Chondrocyte (in vitro differentiated cells): ENCODE measurements at regions not wholly inside any gene's neighbourhood (a gene's known extent, or its start where the extent isn't known, plus 50 kb on each side); places are given as distances from the start of the nearest gene placed in this dataset.

Source experiments
- DNase-seq: peaks from one replicate; pipeline ENCODE4 v3.0.0; 2021; ENCODE audit warnings: mixed read lengths, low spot score
- H3K27ac Mint-ChIP-seq: one replicate; pipeline ENCODE4 v1.8.0; 2021; ENCODE audit warnings: mild to moderate bottlenecking, moderate library complexity, mixed read lengths; ENCODE audit not compliant: unreplicated experiment
- H3K27me3 Mint-ChIP-seq: 2 replicates; pipeline ENCODE4 v1.8.0; 2021; ENCODE audit warnings: low read depth, mixed read lengths
- H3K36me3 Mint-ChIP-seq: 2 replicates; pipeline ENCODE4 v1.8.0; 2021; ENCODE audit warnings: low read depth, mixed read lengths
- H3K4me1 Mint-ChIP-seq: 2 replicates; pipeline ENCODE4 v1.8.0; 2021; ENCODE audit warnings: low read depth, mild to moderate bottlenecking, mixed read lengths
- H3K4me3 Mint-ChIP-seq: one replicate; pipeline ENCODE4 v1.8.0; 2021; ENCODE audit warnings: mild to moderate bottlenecking, moderate library complexity, mixed read lengths; ENCODE audit not compliant: unreplicated experiment
- H3K9me3 Mint-ChIP-seq: 2 replicates; pipeline ENCODE4 v1.8.0; 2021; ENCODE audit warnings: low read depth, mixed read lengths
- TF ChIP-seq, protein P1 (sequence below): fragments of 200-600 bp; sonication (generic); IDR thresholded peaks from 2 replicates; pipeline ENCODE4 v1.5.0; 2021; ENCODE audit warnings: antibody characterized with exemption, mild to moderate bottlenecking, moderate library complexity

DNA sequence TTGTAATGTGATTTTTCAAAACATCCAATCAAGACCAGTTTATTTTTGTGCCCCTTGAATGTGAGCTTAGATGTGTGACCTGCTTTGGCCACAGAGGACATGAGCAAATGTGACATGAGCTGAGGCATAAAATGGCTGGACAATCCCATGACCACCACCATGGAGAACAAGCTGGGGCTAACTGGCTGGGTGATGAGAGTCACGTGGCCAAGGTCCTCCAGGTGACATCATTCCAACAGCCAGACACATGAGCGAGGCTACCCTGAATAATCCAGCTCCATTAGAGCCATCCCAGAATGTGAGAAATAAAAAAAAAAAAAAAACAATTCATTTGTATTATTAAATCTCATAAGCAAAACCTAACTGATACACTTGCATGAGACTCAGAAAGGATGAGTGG, 90.4 kb upstream of the LDB2 start:
- Mint-ChIP-seq H3K9me3 (peaks cover 8% of the 10 kb centered on the region), H3K27ac (no peak overlapping the region), H3K36me3 (no peaks in the 10 kb centered on the region), H3K4me3 (no peak overlapping the region), H3K27me3 (no peaks in the 10 kb centered on the region), H3K4me1 (no peaks in the 10 kb centered on the region)
- DNase-seq = no peak
- TF ChIP-seq, protein P1, sequence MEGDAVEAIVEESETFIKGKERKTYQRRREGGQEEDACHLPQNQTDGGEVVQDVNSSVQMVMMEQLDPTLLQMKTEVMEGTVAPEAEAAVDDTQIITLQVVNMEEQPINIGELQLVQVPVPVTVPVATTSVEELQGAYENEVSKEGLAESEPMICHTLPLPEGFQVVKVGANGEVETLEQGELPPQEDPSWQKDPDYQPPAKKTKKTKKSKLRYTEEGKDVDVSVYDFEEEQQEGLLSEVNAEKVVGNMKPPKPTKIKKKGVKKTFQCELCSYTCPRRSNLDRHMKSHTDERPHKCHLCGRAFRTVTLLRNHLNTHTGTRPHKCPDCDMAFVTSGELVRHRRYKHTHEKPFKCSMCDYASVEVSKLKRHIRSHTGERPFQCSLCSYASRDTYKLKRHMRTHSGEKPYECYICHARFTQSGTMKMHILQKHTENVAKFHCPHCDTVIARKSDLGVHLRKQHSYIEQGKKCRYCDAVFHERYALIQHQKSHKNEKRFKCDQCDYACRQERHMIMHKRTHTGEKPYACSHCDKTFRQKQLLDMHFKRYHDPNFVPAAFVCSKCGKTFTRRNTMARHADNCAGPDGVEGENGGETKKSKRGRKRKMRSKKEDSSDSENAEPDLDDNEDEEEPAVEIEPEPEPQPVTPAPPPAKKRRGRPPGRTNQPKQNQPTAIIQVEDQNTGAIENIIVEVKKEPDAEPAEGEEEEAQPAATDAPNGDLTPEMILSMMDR = no peak

DNA sequence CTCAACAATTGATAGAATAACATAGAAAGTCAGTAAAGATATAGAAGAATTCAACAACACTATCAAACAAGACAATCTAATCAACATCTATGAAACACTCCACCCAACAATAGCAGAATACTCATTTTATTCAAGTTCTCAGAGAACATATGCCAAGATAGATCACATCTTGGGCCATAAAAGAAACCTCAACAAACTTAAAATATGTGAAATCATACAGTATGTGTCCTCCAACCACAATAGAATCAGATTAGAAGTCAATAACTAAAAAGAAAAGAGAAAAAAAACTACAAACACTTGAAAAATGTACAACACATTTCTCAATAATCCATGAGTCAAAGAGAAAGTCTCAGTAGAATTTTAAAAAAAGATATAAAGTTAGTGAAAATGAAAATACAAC, 78.6 kb upstream of the LDB2 start:
- Mint-ChIP-seq H3K27ac (no peak overlapping the region), H3K4me1 (no peaks in the 10 kb centered on the region), H3K9me3 (no peaks in the 10 kb centered on the region), H3K27me3 (peaks cover 4% of the 10 kb centered on the region), H3K36me3 (no peaks in the 10 kb centered on the region), H3K4me3 (no peak overlapping the region)
- TF ChIP-seq, protein P1 = no peak
- no peak for DNase-seq

DNA sequence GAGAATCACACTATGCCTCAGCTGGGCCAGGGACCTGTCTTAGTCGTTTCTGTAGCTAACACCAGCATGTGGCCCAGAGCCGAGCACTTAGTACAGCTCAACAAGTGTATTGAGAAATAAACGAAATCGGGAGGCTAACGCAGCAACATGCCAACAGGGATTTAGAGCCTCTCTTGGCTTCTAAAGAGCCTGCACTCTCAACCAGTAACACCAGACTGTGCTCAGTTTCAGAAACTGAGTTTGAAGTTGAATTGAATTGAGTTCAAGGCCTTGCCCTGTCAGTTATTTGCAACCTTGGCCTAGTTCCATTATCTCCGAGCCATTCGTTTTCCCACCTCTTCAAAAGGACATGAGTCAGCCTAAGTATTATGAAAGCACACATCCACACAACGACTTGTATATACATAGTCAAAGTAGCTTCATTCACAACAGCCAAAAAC, 71.3 kb upstream of the LDB2 start:
- no peak for DNase-seq
- H3K27ac Mint-ChIP-seq = no peak overlapping the region
- no peak overlapping the region for H3K4me3 Mint-ChIP-seq
- H3K9me3 Mint-ChIP-seq = no peaks in the 10 kb centered on the region
- peaks cover 5% of the 10 kb centered on the region for H3K27me3 Mint-ChIP-seq
- TF ChIP-seq, protein P1 = no peak
- peaks cover 9% of the 10 kb centered on the region for H3K4me1 Mint-ChIP-seq
- no peaks in the 10 kb centered on the region for H3K36me3 Mint-ChIP-seq

DNA sequence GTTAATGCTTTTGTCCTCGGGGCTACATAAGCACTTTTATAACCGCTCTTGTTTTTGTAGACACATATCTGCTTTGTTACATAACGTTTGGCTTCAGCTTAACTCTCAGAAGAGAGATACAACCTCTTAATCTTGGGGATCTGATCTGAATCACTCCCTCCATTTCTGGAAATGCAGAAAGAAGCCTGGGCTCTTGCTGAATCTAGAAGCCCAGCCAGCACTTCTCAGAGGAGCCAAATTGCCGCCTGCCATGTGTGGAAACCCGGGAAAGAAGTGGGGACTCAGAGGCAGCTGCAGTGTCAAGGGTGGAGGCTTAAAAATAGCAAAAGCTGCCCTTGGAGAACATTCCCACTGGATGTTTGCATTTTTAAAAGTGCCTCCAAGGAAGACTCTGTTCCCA, 69.3 kb upstream of the LDB2 start:
- TF ChIP-seq, protein P1 = no peak
- Mint-ChIP-seq H3K4me3 (no peak overlapping the region), H3K4me1 (peaks cover 9% of the 10 kb centered on the region), H3K36me3 (no peaks in the 10 kb centered on the region), H3K27me3 (peaks cover 1% of the 10 kb centered on the region), H3K9me3 (peaks cover 2% of the 10 kb centered on the region), H3K27ac (no peak overlapping the region)
- no peak for DNase-seq

DNA sequence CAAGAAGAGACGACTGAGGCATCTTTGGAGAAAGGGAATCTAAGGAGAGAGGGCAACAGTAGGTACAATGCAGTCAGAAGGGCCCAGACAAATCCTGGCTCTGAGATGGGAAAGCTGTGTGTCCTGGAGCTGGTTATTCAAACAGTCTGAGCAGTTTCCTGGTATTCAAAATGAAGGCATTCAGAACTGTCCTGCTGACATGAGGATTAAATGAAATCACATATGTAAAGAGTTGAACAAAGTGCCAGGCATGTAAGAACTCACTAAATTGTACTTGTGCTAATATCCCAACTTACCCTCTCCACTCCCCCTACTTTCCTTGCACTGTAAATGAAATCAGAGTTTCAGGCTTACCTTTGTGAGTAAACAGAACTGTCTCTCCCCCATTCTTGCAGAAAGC, 60.9 kb upstream of the LDB2 start:
- Mint-ChIP-seq H3K4me1 (no peaks in the 10 kb centered on the region), H3K9me3 (peaks cover 20% of the 10 kb centered on the region), H3K27ac (no peak overlapping the region), H3K36me3 (peaks cover 5% of the 10 kb centered on the region), H3K27me3 (peaks cover 4% of the 10 kb centered on the region), H3K4me3 (no peak overlapping the region)
- no peak for DNase-seq
- TF ChIP-seq, protein P1 = no peak
